Fibroblast of villous mesenchyme (primary cell): ENCODE measurements at regions not wholly inside any gene's neighbourhood (a gene's known extent, or its start where the extent isn't known, plus 50 kb on each side); places are given as distances from the start of the nearest gene placed in this dataset.
"Not testable (repeated sequence)": the region's sequence is repeated elsewhere in the genome, so short reads cannot be mapped to it uniquely, and the experiment has no call there.

Source experiments
- DNase-seq: peaks from one replicate; pipeline ENCODE4 v3.0.0-alpha.2; 2010; ENCODE audit warnings: low read depth
- H3K4me3 ChIP-seq: 2 replicates; pipeline ENCODE4 v1.5.1; 2011; ENCODE audit warnings: low read depth, mild to moderate bottlenecking, low read length
- TF ChIP-seq, protein P1 (sequence below): IDR thresholded peaks from 2 replicates; pipeline ENCODE4 v1.5.1; 2012; ENCODE audit warnings: low read depth, mild to moderate bottlenecking, low read length; ENCODE audit not compliant: insufficient read depth

DNA sequence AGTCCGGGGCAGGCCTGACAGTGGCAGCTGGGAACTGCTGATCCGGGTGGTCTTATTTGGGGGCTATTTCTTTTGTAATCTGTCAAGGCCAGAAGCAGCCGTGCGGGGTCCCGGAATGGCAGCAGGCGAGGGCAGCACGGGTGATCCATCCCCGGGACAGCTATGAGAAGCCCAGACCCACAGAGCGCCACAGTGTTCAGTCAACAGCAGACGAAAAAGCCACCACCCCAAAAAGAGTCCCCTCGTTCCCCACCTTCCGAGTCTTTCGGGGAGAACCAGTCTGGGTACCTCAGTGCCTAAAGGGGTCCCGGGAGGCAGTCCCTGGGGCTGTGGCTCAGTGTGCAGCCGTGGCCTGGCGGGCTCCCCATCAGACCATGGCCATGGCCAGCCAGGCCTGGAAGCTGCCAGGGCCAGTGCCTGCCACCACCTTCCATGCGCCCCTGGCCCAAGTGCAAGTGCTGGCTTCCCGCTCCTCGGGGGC is 125.1 kb upstream of the KCTD7 start:
- TF ChIP-seq, protein P1, sequence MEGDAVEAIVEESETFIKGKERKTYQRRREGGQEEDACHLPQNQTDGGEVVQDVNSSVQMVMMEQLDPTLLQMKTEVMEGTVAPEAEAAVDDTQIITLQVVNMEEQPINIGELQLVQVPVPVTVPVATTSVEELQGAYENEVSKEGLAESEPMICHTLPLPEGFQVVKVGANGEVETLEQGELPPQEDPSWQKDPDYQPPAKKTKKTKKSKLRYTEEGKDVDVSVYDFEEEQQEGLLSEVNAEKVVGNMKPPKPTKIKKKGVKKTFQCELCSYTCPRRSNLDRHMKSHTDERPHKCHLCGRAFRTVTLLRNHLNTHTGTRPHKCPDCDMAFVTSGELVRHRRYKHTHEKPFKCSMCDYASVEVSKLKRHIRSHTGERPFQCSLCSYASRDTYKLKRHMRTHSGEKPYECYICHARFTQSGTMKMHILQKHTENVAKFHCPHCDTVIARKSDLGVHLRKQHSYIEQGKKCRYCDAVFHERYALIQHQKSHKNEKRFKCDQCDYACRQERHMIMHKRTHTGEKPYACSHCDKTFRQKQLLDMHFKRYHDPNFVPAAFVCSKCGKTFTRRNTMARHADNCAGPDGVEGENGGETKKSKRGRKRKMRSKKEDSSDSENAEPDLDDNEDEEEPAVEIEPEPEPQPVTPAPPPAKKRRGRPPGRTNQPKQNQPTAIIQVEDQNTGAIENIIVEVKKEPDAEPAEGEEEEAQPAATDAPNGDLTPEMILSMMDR, result no peak
- DNase-seq, result no peak

DNA sequence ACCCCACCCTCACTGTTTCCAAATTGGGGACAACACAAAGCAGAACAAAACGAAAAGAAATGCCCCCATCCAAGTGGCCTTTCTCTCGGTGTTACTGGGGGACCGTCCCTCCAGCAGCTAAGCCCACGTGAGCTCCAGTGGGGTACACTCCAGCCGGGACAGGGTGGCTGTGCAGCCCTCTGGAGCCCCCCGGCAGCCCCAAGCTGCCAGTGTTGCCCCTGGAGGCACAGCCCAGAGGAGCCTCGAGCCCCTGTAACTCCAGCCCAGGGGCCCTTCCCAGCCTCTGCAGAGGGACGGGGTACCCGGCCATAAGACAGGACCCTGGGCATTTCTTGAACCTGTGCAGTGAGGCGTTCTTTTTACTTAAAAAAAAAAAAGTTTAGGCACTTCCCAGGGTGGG is 124.5 kb upstream of the KCTD7 start:
- no peak for DNase-seq
- TF ChIP-seq, protein P1, result no peak
- no peak overlapping the region for H3K4me3 ChIP-seq

More for the DNA sequence above, 125.1 kb upstream of the KCTD7 start:
- H3K4me3 ChIP-seq, result no peak overlapping the region

DNA sequence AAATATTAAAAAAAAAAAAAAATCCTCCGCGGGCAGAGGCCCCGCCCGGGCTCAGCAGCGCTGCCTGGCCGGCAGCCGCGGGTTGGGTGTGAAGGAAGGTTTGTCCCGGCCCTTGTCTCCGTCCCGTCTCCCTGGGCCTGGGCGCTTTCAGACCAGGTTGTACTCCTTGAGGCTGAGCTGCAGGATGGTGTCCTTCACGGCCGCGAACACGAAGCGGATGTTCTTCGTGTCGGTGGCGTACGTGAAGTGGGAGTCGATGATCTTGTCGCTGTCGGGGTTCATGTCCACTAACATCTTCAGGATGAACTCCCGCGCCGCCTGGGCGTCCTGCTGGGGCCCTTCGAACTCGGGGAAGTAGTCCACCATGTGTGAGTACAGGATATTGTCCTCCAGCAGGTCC is 123.7 kb upstream of the KCTD7 start:
- H3K4me3 ChIP-seq, result no peak overlapping the region
- no peak for DNase-seq
- TF ChIP-seq, protein P1, result no peak

DNA sequence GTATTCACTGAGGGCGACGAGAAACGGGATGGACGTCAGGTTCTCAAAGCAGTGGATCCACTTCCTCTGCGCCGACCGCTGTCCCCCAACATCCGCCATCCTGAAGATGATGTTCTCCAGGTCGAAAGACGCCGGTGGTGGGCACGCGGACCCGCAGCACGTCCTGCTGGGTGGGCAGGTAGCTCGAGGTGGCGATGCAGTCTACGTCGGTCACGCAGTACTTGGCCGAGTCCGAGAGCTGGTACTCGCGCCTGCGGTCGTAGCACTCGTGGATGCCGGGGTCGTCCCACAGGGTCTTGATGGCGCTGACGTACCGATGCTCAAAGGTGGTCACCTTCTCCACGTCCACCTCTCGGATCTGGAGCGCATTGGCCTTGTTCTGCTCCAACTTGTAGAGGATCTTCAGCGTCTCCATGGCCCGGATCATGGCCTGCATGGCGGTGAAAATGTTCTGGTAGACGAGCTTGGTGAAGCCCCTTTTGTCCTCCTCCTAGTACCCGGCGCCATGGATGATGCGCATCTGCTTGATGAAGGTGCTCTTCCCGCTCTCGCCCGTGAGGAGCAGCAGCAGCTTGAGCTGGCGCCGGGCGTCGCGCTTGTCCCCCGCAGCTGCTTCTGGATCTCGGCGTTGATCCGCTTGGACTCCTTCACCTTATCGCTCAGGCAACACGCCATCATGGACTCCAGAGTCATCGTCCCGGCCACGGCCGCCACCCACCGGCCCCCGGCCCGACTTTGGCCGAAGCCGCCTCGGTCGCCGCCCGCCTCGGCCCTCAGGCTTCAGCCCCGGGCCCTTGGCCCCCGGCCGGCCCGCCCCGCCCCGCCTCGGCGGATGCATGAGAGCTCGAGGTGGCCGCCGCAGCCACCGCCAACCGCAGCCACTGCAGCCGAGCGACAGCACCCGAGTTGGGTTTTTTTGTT is 122.9 kb upstream of the KCTD7 start:
- peak; percentile 25 for DNase-seq
- TF ChIP-seq, protein P1, result no peak
- peak overlapping the region; percentile 45 for H3K4me3 ChIP-seq

DNA sequence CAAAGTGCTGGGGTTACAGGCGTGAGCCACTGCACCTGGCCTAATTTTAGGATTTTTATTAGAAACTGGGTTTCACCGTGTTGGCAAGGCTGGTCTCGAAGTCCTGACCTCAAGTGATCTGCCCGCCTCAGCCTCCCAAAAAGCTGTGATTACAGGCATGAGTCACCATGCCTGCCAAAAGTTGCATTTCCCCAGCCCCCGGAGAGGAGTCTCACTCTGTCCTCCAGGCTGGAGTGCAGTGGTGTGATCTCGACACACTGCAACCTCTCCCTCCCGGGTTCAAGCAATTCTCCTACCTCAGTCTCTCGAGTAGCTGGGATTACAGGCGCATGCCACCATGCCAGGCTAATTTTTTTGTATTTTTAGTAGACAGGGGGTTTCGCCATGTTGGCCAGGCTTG is 122.0 kb upstream of the KCTD7 start:
- H3K4me3 ChIP-seq, DNase-seq: not testable (repeated sequence)

DNA sequence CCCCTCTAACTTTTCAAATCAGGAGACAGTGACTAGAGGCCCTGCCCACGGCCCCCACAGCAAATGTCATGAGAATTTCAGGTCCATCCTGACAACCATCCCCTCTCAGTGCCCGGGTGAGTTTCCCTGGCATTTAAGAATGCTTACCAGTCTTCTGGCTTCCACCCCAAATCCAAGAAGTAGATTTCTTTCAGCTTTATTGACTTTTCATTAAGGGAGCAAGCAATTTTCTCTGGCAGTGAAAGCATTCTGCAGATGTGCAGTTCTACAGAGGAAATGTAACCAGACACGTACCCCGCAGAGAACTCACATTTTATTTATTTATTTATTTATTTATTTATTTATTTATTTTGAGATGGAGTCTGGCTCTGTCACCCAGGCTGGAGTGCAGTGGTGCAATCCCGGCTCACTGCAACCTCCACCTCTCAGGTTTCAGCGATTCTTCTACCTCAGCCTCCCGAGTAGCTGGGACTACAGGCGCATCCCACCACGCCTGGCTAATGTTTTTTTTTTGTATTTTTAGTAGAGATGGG is 120.9 kb upstream of the KCTD7 start:
- TF ChIP-seq, protein P1, result no peak

DNA sequence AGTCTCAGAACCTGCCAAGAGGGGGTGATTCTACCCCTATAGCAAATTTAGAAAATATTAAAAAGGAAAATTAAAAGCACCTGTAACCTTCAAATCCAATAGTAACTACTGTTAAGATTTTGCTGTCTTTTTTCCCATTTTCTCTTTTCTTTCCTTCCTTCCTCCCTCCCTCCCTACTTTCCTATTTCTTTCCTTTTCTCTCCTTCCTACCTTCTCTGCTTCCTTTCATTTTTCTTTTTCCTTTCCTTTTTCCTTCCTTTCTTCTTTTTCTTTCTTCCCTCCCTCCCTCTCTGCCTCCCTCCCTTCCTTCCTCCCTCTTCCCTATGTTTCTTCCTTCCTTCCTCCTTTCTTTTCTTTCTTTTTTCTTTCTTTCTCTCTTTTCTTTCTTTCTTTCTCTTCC is 120.2 kb upstream of the KCTD7 start:
- H3K4me3 ChIP-seq, result no peak overlapping the region
- TF ChIP-seq, protein P1, result no peak
- DNase-seq, result no peak

More for the DNA sequence above, 120.9 kb upstream of the KCTD7 start:
- DNase-seq, result no peak
- H3K4me3 ChIP-seq, result no peak overlapping the region
